ENCODE measurements at regions not wholly inside any gene's neighbourhood (a gene's known extent, or its start where the extent isn't known, plus 50 kb on each side); places are given as distances from the start of the nearest gene placed in this dataset.

DNA sequence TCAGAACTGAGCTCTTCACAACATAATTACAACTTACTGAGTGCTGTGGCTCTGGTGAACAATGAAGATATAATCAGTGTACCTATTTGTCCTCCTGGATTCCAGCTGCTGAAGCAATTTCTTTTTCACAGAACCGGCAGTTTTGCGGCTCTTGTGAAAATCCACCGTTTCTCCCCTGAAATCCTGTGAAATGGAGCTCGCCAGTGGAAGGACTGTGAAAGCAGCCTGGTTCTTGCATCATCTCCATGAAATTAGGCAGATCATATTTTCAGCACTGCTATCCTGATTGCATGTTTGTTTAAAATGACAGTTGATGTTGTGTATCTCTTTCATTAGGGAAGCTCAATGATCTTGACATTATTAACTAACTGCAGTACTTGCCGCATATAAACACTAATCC, 120.2 kb upstream of the SNX19 start:
- no peaks in the 10 kb centered on the region for H3K36me3 Mint-ChIP-seq (ENCODE audit: unreplicated experiment)
- H3K4me3 Mint-ChIP-seq (ENCODE audit: unreplicated experiment), result no peak overlapping the region
- TF ChIP-seq, protein P1, sequence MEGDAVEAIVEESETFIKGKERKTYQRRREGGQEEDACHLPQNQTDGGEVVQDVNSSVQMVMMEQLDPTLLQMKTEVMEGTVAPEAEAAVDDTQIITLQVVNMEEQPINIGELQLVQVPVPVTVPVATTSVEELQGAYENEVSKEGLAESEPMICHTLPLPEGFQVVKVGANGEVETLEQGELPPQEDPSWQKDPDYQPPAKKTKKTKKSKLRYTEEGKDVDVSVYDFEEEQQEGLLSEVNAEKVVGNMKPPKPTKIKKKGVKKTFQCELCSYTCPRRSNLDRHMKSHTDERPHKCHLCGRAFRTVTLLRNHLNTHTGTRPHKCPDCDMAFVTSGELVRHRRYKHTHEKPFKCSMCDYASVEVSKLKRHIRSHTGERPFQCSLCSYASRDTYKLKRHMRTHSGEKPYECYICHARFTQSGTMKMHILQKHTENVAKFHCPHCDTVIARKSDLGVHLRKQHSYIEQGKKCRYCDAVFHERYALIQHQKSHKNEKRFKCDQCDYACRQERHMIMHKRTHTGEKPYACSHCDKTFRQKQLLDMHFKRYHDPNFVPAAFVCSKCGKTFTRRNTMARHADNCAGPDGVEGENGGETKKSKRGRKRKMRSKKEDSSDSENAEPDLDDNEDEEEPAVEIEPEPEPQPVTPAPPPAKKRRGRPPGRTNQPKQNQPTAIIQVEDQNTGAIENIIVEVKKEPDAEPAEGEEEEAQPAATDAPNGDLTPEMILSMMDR (IDR thresholded peaks at IDR 0.05; ENCODE audit: partially characterized antibody, unreplicated experiment), result no peak
- no peaks in the 10 kb centered on the region for H3K27me3 Mint-ChIP-seq (ENCODE audit: unreplicated experiment)
- DNase-seq, result no peak
- H3K4me1 Mint-ChIP-seq (ENCODE audit: low read depth, unreplicated experiment), result peaks cover 2% of the 10 kb centered on the region
- H3K27ac Mint-ChIP-seq (ENCODE audit: unreplicated experiment), result no peak overlapping the region
- peaks cover 1% of the 10 kb centered on the region for H3K9me3 Mint-ChIP-seq (ENCODE audit: unreplicated experiment)

DNA sequence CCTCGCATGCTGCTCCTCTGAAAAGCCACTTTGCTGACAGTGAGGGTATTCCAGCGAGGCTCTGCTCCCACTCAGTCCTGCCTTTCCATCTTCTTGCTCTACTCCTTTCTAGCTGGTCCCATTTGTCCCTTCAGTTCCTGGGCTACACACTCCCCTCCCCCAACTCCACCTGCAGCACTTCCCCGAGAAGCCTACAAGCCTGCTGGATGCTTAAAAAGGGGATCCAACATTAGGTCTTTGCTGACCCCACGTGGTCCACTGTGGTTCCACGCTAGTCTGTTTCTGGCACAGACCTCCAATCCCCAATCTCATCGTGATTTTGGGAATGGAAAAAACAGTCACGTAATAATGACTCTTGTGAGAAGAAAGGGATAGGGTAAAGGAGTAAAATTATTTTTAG, 121.6 kb upstream of the SNX19 start:
- Mint-ChIP-seq H3K9me3 (ENCODE audit: unreplicated experiment) (peaks cover 1% of the 10 kb centered on the region), H3K4me1 (ENCODE audit: low read depth, unreplicated experiment) (peaks cover 2% of the 10 kb centered on the region), H3K27ac (ENCODE audit: unreplicated experiment) (no peak overlapping the region), H3K36me3 (ENCODE audit: unreplicated experiment) (no peaks in the 10 kb centered on the region), H3K27me3 (ENCODE audit: unreplicated experiment) (no peaks in the 10 kb centered on the region), H3K4me3 (ENCODE audit: unreplicated experiment) (no peak overlapping the region)
- no peak for DNase-seq
- TF ChIP-seq, protein P1 (IDR thresholded peaks at IDR 0.05; ENCODE audit: partially characterized antibody, unreplicated experiment), result no peak

DNA sequence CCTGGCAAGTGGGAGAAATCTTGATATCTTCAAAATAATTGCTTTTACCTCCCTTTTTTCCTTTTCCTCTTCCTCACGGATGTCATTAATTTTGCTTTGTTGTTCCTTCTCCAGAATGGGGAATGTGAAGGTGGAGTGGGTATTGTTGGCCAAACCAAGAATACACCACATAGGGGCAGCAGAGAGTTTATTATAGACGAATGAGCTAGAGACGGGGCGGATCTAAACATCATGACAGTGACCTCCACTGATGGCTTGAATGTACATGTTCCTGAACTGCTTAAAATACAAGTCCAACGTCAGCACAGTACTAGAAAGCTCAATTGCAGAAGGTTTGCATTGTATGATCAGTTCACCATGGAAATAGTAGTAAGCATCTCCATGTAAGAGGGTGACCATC, 122.3 kb upstream of the SNX19 start:
- Mint-ChIP-seq H3K9me3 (ENCODE audit: unreplicated experiment) (peaks cover 1% of the 10 kb centered on the region), H3K36me3 (ENCODE audit: unreplicated experiment) (no peaks in the 10 kb centered on the region), H3K27ac (ENCODE audit: unreplicated experiment) (no peak overlapping the region), H3K27me3 (ENCODE audit: unreplicated experiment) (no peaks in the 10 kb centered on the region), H3K4me1 (ENCODE audit: low read depth, unreplicated experiment) (peaks cover 2% of the 10 kb centered on the region), H3K4me3 (ENCODE audit: unreplicated experiment) (no peak overlapping the region)
- TF ChIP-seq, protein P1 (IDR thresholded peaks at IDR 0.05; ENCODE audit: partially characterized antibody, unreplicated experiment), result no peak
- no peak for DNase-seq

DNA sequence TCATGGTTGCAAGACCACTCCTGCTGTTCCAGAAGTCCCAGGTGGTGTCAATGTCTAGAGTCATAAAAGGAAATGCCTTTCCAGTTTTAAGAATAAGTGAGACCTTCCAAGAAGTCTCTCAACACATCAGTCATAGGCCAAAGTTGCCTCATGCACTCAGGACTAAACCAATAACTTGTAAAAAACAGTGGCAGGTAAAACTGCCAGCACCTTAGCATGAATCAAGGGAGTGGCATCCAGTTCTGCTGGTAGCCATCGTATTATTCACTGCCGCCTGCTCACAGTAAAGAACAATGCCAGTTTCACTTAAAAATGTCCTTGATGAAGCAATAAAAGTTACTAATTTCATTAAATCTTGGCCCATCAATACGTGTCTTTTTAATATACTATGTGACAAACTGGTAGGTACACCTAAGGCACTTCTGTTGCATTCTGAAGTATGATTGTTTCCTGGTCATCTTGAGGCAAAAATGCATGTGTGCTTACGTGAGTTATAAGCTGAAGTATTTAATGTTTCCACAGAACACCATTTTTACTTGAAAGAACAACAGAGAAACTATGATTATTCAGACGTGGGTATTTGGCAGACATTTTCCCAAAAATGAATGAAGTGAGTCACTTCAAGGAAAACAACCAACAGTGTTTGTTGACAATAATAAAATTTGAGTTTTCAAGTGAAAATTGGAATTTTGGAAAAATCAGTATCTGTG, 125.2 kb upstream of the SNX19 start:
- H3K4me3 Mint-ChIP-seq (ENCODE audit: unreplicated experiment), result no peak overlapping the region
- H3K27ac Mint-ChIP-seq (ENCODE audit: unreplicated experiment), result no peak overlapping the region
- TF ChIP-seq, protein P1 (IDR thresholded peaks at IDR 0.05; ENCODE audit: partially characterized antibody, unreplicated experiment), result no peak
- no peak for DNase-seq
- no peaks in the 10 kb centered on the region for H3K27me3 Mint-ChIP-seq (ENCODE audit: unreplicated experiment)
- H3K36me3 Mint-ChIP-seq (ENCODE audit: unreplicated experiment), result no peaks in the 10 kb centered on the region
- H3K9me3 Mint-ChIP-seq (ENCODE audit: unreplicated experiment), result peaks cover 1% of the 10 kb centered on the region
- peaks cover 2% of the 10 kb centered on the region for H3K4me1 Mint-ChIP-seq (ENCODE audit: low read depth, unreplicated experiment)

DNA sequence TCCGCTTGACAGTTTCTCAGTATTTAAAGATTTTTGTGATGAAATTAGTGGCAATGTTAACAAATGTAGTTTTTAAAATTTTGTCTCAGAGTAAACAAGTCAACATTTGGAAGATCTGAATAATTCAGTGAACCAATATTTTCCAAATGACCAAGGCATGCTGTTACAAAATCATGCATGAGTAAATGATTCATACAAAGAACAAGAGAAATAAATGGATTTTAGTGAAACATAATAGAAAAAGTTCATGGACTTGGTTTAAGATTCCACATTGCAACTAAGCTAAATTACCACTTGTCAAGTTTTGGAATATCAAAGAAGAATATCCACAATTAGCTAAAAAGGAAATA, 125.7 kb upstream of the SNX19 start:
- H3K27ac Mint-ChIP-seq (ENCODE audit: unreplicated experiment), result no peak overlapping the region
- no peaks in the 10 kb centered on the region for H3K36me3 Mint-ChIP-seq (ENCODE audit: unreplicated experiment)
- H3K9me3 Mint-ChIP-seq (ENCODE audit: unreplicated experiment), result peaks cover 1% of the 10 kb centered on the region
- peaks cover 2% of the 10 kb centered on the region for H3K4me1 Mint-ChIP-seq (ENCODE audit: low read depth, unreplicated experiment)
- H3K4me3 Mint-ChIP-seq (ENCODE audit: unreplicated experiment), result no peak overlapping the region
- no peak for DNase-seq
- TF ChIP-seq, protein P1 (IDR thresholded peaks at IDR 0.05; ENCODE audit: partially characterized antibody, unreplicated experiment), result no peak
- no peaks in the 10 kb centered on the region for H3K27me3 Mint-ChIP-seq (ENCODE audit: unreplicated experiment)

Data from glutamatergic neuron (in vitro differentiated cells).